HepG2 (cell line): ENCODE measurements at regions not wholly inside any gene's neighbourhood (a gene's known extent, or its start where the extent isn't known, plus 50 kb on each side); places are given as distances from the start of the nearest gene placed in this dataset.

ENCODE experiments used
- ATAC-seq: fragments of 200-7000 bp; cut with Tn5 transposase; 3 replicates; pipeline ENCODE4 v1.9.1; 2020; ENCODE audit warnings: mild to moderate bottlenecking, moderate library complexity
- BruUV-seq: library from RNA; stranded (reverse); fragments of 400-500 nt; replicated peaks from 2 replicates; lab custom pipeline; 2021; lab: Mats Ljungman, UMichigan
- CTCF ChIA-PET: fragments of 300-600 bp; formaldehyde crosslinking; extraction: SDS; loops from one replicate; lab custom pipeline; 2021; ENCODE audit warnings: low total read pairs, inconsistent platforms, low intra/inter-chr PET ratio; lab: Yijun Ruan, JAX
- POLR2A ChIA-PET: fragments of 350-600 bp; sonication (Branson Sonifier 250); formaldehyde crosslinking; loops from one replicate; lab custom pipeline; 2020; ENCODE audit warnings: antibody characterized with exemption, inconsistent platforms; lab: Yijun Ruan, JAX
- DNase-seq: peaks from one replicate; pipeline ENCODE4 v3.0.0-alpha.2; 2015; ENCODE audit warnings: low spot score
- FAIRE-seq: peaks from 3 replicates; lab custom pipeline; 2011; peaks lifted over from hg19 to GRCh38; lab: Jason Lieb, UNC
- H2AFZ ChIP-seq: one replicate; pipeline ENCODE4 v1.6.1; 2011; ENCODE audit warnings: low read length, inconsistent platforms
- H3K27ac ChIP-seq: fragments of 300-600 bp; 3 replicates; pipeline ENCODE4 v1.8.0; 2011; ENCODE audit warnings: mixed run types, mild to moderate bottlenecking, mixed read lengths, low read length, inconsistent platforms; ENCODE audit not compliant: insufficient read depth; ENCODE audit errors: extremely low read length
- H3K27me3 ChIP-seq, 2 experiments: fragments of 200-600 bp in 1 of 2; 2 replicates in 1 of 2; 3 replicates in 1 of 2; pipeline versions ENCODE4 v1.6.0 to v1.8.0; 2011; ENCODE audit warnings: low read length in 2 of 2, mild to moderate bottlenecking in 2 of 2, moderate library complexity in 2 of 2, inconsistent platforms in 1 of 2; ENCODE audit not compliant: insufficient read depth in 2 of 2, control insufficient read depth in 1 of 2
- H3K36me3 ChIP-seq, 2 experiments: fragments of 200-600 bp in 1 of 2; replicated peaks in 1 of 2; 2 replicates in 1 of 2; 3 replicates in 1 of 2; pipeline versions ENCODE4 v1.5.1 to v1.8.0; 2011; ENCODE audit warnings: low read length in 2 of 2, inconsistent platforms in 1 of 2; ENCODE audit not compliant: insufficient read depth in 2 of 2, control insufficient read depth in 1 of 2
- H3K4me1 ChIP-seq: 2 replicates; pipeline ENCODE4 v1.5.1; 2012; ENCODE audit warnings: low read length, inconsistent platforms; ENCODE audit not compliant: insufficient read depth
- H3K4me2 ChIP-seq: 2 replicates; pipeline ENCODE4 v1.6.0; 2011; ENCODE audit warnings: low read depth, low read length, inconsistent platforms
- H3K4me3 ChIP-seq, 3 experiments: fragments of 200-600 bp in 1 of 3; sonication (generic), shearing (Covaris generic) in 1 of 3; replicated peaks in 1 of 3; 2 replicates each; pipeline ENCODE4 v1.5.1; 2011 to 2016; ENCODE audit warnings: low read length in 3 of 3, inconsistent platforms in 2 of 3, low read depth in 2 of 3, mild to moderate bottlenecking in 2 of 3, control low read depth in 1 of 3, mixed read lengths in 1 of 3; ENCODE audit not compliant: insufficient read depth in 1 of 3
- H3K79me2 ChIP-seq: one replicate; pipeline ENCODE4 v1.6.1; 2011; ENCODE audit warnings: low read length, inconsistent platforms; ENCODE audit not compliant: insufficient read depth
- H3K9ac ChIP-seq: 2 replicates; pipeline ENCODE4 v1.6.0; 2011; ENCODE audit warnings: mild to moderate bottlenecking, low read depth, low read length, inconsistent platforms; ENCODE audit not compliant: insufficient read depth
- H3K9me3 ChIP-seq: 2 replicates; pipeline ENCODE4 v1.5.1; 2012; ENCODE audit warnings: mild to moderate bottlenecking, low read length
- H4K20me1 ChIP-seq: 2 replicates; pipeline ENCODE4 v1.6.0; 2011; ENCODE audit warnings: inconsistent platforms, mild to moderate bottlenecking, low read length, moderate library complexity; ENCODE audit not compliant: insufficient read depth
- EED ChIP-seq: sonication (generic); formaldehyde crosslinking; IDR thresholded peaks from 2 replicates; pipeline ENCODE4 v1.5.0; 2020; ENCODE audit warnings: mild to moderate bottlenecking, missing genetic modification reagents
- FOXM1 ChIP-seq: sonication (generic); formaldehyde crosslinking; IDR thresholded peaks from 2 replicates; pipeline ENCODE4 v1.5.0; 2020; ENCODE audit warnings: missing genetic modification reagents
- HNF4G ChIP-seq, 2 experiments: sonication (generic) in 1 of 2; formaldehyde crosslinking in 1 of 2; IDR thresholded peaks; 2 replicates each; pipeline versions ENCODE4 v1.4.0 to v1.6.1; 2011 to 2020; ENCODE audit warnings: borderline replicate concordance in 2 of 2, low read depth in 2 of 2, mild to moderate bottlenecking in 2 of 2, low read length in 1 of 2, missing genetic modification reagents in 1 of 2, moderate library complexity in 1 of 2
- NBN ChIP-seq: fragments of 450-650 bp; conservative IDR thresholded peaks from 2 replicates; pipeline ENCODE4 v1.6.1; 2017
- NONO ChIP-seq, 2 experiments: fragments of 450-650 bp in 1 of 2; sonication (generic) in 1 of 2; formaldehyde crosslinking in 1 of 2; IDR thresholded peaks in 1 of 2; conservative IDR thresholded peaks in 1 of 2; 2 replicates each; pipeline versions ENCODE4 v1.6.1 to v1.8.0; 2017 to 2022; ENCODE audit warnings: mild to moderate bottlenecking in 1 of 2, missing genetic modification reagents in 1 of 2, moderate library complexity in 1 of 2
- RAD21 ChIP-seq: fragments of 450-650 bp; formaldehyde crosslinking; IDR thresholded peaks from 2 replicates; pipeline ENCODE4 v1.5.0; 2020; ENCODE audit warnings: mild to moderate bottlenecking
- SMAD3 ChIP-seq: sonication (generic); formaldehyde crosslinking; IDR thresholded peaks from 2 replicates; pipeline ENCODE4 v1.4.0; 2020; ENCODE audit warnings: missing genetic modification reagents
- ZMAT3 ChIP-seq: sonication (generic); formaldehyde crosslinking; conservative IDR thresholded peaks from 2 replicates; pipeline ENCODE4 v1.7.0; 2021; ENCODE audit warnings: missing genetic modification reagents
- ZNF17 ChIP-seq: sonication (generic); formaldehyde crosslinking; IDR thresholded peaks from 2 replicates; pipeline ENCODE4 v1.5.0; 2020; ENCODE audit warnings: mild to moderate bottlenecking, missing genetic modification reagents
- ZNF282 ChIP-seq: fragments of 450-650 bp; IDR thresholded peaks from 2 replicates; pipeline ENCODE4 v1.6.1; 2018; ENCODE audit not compliant: partially characterized antibody
- ZNF317 ChIP-seq: sonication (generic); formaldehyde crosslinking; IDR thresholded peaks from 2 replicates; pipeline ENCODE4 v1.5.0; 2020; ENCODE audit warnings: mild to moderate bottlenecking, missing genetic modification reagents
- ZNF569 ChIP-seq: sonication (generic); formaldehyde crosslinking; IDR thresholded peaks from 2 replicates; pipeline ENCODE4 v1.5.0; 2020; ENCODE audit warnings: mild to moderate bottlenecking, missing genetic modification reagents, moderate library complexity, borderline replicate concordance
- ZNF615 ChIP-seq: sonication (generic); formaldehyde crosslinking; IDR thresholded peaks from 2 replicates; pipeline ENCODE4 v1.5.0; 2020; ENCODE audit warnings: mild to moderate bottlenecking, missing genetic modification reagents, borderline replicate concordance
- ZNF720 ChIP-seq: sonication (generic); formaldehyde crosslinking; IDR thresholded peaks from 2 replicates; pipeline ENCODE4 v1.4.0; 2020; ENCODE audit warnings: missing genetic modification reagents
- WGBS: methylation state at CpG from one replicate; pipeline ENCODE4 v1.1.6; 2017; ENCODE audit warnings: low lambda C conversion rate; 5-methylcytosine and 5-hydroxymethylcytosine counted together
- in situ Hi-C: cut with HindIII; loops from 2 replicates; pipeline ENCODE4 v1.10.0; 2017; ENCODE audit warnings: low pct_unique_long_range_greater_than_20kb; ENCODE audit not compliant: extremely low pct_ligation_motif_present
- intact Hi-C: fragments of 100-400 bp; cut with micrococcal nuclease; formaldehyde crosslinking; loops from one replicate; pipeline ENCODE4 v1.10.0; 2022; ENCODE audit not compliant: unreplicated experiment
- TF ChIP-seq, protein P1 (sequence below): sonication (generic); formaldehyde crosslinking; IDR thresholded peaks from 2 replicates; pipeline ENCODE4 v1.4.0; 2020; ENCODE audit warnings: missing genetic modification reagents
- TF ChIP-seq, protein P2 (sequence below): sonication (generic); formaldehyde crosslinking; IDR thresholded peaks from 2 replicates; pipeline ENCODE4 v1.4.0; 2020; ENCODE audit warnings: missing genetic modification reagents

DNA sequence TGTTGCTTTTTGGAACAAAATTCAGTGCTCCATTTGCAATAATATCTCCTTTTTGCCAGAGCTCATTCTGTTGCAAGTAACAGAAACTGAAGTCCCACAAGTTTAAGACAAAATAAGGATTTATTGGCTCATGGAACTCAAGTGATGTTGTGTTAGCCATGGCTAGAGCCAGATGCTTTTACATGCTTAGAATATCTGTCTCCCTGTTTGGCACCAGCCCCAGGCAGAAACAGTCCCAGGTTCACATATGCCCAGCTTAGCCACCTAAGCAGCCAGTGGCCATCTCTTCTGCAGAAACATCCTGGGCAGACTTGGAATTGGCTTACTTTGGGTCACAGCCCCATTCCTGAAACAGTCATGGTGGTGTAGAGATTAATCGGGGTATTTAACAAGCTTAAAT lies 540.9 kb upstream of the SGCD start:
- H3K4me3 ChIP-seq: no peak overlapping the region
- no TSS peak for BruUV-seq
- in situ Hi-C loops: no loop called here
- H4K20me1 ChIP-seq: no peaks in the 10 kb centered on the region
- H3K36me3 ChIP-seq: no peaks in the 10 kb centered on the region
- ATAC-seq (no peak), DNase-seq (no peak), FAIRE-seq (no peak)
- WGBS: 0% methylated on average over 1 of the region's 1 CpG
- no peak overlapping the region for H3K4me2 ChIP-seq
- H3K27me3 ChIP-seq: no peaks in the 10 kb centered on the region
- ChIA-PET POLR2A (no interaction called here), CTCF (no interaction called here)
- no peak overlapping the region for H3K27ac ChIP-seq
- no peak overlapping the region for H3K9ac ChIP-seq
- intact Hi-C loops: no loop called here
- TF ChIP-seq, protein P1, sequence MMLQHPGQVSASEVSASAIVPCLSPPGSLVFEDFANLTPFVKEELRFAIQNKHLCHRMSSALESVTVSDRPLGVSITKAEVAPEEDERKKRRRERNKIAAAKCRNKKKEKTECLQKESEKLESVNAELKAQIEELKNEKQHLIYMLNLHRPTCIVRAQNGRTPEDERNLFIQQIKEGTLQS: no peak
- no peak for TF ChIP-seq ZNF569 (CRISPR knock-in tag)
- TF ChIP-seq, protein P2, sequence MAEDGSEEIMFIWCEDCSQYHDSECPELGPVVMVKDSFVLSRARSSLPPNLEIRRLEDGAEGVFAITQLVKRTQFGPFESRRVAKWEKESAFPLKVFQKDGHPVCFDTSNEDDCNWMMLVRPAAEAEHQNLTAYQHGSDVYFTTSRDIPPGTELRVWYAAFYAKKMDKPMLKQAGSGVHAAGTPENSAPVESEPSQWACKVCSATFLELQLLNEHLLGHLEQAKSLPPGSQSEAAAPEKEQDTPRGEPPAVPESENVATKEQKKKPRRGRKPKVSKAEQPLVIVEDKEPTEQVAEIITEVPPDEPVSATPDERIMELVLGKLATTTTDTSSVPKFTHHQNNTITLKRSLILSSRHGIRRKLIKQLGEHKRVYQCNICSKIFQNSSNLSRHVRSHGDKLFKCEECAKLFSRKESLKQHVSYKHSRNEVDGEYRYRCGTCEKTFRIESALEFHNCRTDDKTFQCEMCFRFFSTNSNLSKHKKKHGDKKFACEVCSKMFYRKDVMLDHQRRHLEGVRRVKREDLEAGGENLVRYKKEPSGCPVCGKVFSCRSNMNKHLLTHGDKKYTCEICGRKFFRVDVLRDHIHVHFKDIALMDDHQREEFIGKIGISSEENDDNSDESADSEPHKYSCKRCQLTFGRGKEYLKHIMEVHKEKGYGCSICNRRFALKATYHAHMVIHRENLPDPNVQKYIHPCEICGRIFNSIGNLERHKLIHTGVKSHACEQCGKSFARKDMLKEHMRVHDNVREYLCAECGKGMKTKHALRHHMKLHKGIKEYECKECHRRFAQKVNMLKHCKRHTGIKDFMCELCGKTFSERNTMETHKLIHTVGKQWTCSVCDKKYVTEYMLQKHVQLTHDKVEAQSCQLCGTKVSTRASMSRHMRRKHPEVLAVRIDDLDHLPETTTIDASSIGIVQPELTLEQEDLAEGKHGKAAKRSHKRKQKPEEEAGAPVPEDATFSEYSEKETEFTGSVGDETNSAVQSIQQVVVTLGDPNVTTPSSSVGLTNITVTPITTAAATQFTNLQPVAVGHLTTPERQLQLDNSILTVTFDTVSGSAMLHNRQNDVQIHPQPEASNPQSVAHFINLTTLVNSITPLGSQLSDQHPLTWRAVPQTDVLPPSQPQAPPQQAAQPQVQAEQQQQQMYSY: no peak
- TF ChIP-seq NBN: no peak
- TF ChIP-seq ZNF282: no peak
- peaks cover 12% of the 10 kb centered on the region; the same call in 1 of the 2 replicates for H3K9me3 ChIP-seq
- H2AFZ ChIP-seq: no peak overlapping the region
- H3K79me2 ChIP-seq: no peaks in the 10 kb centered on the region
- H3K4me1 ChIP-seq: no peaks in the 10 kb centered on the region

DNA sequence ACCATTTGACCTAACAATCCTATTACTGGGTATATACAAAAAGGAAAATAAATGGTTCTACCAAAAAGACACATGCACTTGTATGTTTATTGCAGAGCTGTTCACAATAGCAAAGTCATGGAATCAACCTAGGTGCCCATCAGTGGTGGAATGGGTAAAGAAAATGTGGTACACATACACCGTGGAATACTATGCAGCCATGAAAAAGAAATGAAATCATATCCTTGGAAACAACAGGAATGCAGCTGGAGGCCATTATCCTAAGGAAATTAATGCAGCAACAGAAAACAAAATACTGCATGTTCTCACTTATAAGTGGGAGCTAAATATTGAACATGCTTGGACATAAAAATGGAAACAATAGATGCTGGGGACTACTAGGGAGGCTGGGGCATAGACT lies 534.1 kb upstream of the SGCD start:
- Histone ChIP-seq H2AFZ (no peak overlapping the region), H3K4me3 (no peak overlapping the region), H3K9me3 (peaks cover 59% of the 10 kb centered on the region), H3K36me3 (no peaks in the 10 kb centered on the region), H3K27me3 (no peaks in the 10 kb centered on the region), H3K4me1 (no peaks in the 10 kb centered on the region), H3K9ac (no peak overlapping the region), H3K79me2 (no peaks in the 10 kb centered on the region), H3K4me2 (no peak overlapping the region), H4K20me1 (no peaks in the 10 kb centered on the region), H3K27ac (no peak overlapping the region)
- ChIA-PET CTCF (no interaction called here), POLR2A (no interaction called here)
- FAIRE-seq (no peak), DNase-seq (no peak), ATAC-seq (no peak)
- intact Hi-C loops: no loop called here
- in situ Hi-C loops: no loop called here
- BruUV-seq: no TSS peak
- WGBS: 0% methylated on average over 1 of the region's 1 CpG
- no peak for TF ChIP-seq ZNF317 (CRISPR knock-in tag)
- no peak for TF ChIP-seq ZNF615 (CRISPR knock-in tag)
- no peak for TF ChIP-seq ZNF17 (CRISPR knock-in tag)
- TF ChIP-seq SMAD3: no peak
- TF ChIP-seq FOXM1 (CRISPR knock-in tag): no peak
- no peak for TF ChIP-seq ZNF720 (CRISPR knock-in tag)
- no peak for TF ChIP-seq HNF4G (IDR thresholded peaks at IDR 0.05; ENCODE audit: borderline replicate concordance, low read depth, low read length)
- TF ChIP-seq HNF4G (CRISPR knock-in tag; IDR thresholded peaks at IDR 0.05; ENCODE audit: borderline replicate concordance, low read depth): no peak
- TF ChIP-seq RAD21: no peak
- TF ChIP-seq NONO (IDR thresholded peaks at IDR 0.05): no peak
- no peak for TF ChIP-seq NONO (CRISPR knock-in tag; conservative IDR thresholded peaks at IDR 0.05)
- no peak for TF ChIP-seq EED (CRISPR knock-in tag)
- TF ChIP-seq ZMAT3 (CRISPR knock-in tag): no peak
